ENCODE measurements at regions not wholly inside any gene's neighbourhood (a gene's known extent, or its start where the extent isn't known, plus 50 kb on each side); places are given as distances from the start of the nearest gene placed in this dataset.

DNA sequence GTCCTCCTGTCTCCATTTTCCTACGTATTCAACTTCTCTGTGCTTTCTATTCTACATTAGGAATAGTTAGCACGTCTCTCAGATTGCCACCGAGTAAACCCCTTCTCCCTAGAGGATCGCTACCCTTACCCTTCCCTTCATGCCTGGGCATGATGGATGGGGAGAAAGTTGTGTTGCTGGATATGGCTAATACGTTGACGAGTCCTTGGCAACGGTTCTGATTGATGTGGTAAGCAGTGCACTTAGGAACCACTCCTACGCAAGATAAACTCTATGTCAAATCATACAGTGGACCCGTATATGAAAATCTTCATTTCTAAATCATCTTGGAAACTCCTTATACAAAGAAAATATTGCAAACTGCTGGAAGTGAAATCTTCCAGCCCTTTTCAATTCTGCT is 224.5 kb downstream of the EFNB2 start:
- Histone ChIP-seq H2BK5ac (ENCODE audit: low read depth, low read length, poor library complexity, severe bottlenecking) (no peak overlapping the region), H3K4ac (ENCODE audit: low read depth, low read length) (no peak overlapping the region), H3K4me3 (ENCODE audit: insufficient read depth, low read depth, low read length) (no peak overlapping the region), H3K27ac (ENCODE audit: insufficient read depth, low read length) (no peak overlapping the region), H3K14ac (replicated peaks; ENCODE audit: low read depth, low read length) (no peak overlapping the region; the same call in 1 of the 2 replicates), H3K23ac (ENCODE audit: low read depth, low read length) (no peak overlapping the region), H3K36me3 (ENCODE audit: control insufficient read depth, insufficient read depth, low read length) (no peaks in the 10 kb centered on the region), H3K9me3 (ENCODE audit: control insufficient read depth, insufficient read depth, low read length) (no peaks in the 10 kb centered on the region), H3K56ac (ENCODE audit: extremely low read depth, insufficient read depth, low read length) (no peak overlapping the region), H2BK20ac (ENCODE audit: low read depth, low read length) (no peak overlapping the region), H3K27me3 (ENCODE audit: control insufficient read depth, insufficient read depth, low read length) (no peaks in the 10 kb centered on the region), H3K9me1 (ENCODE audit: insufficient read depth, low read length) (no peaks in the 10 kb centered on the region), H3K4me1 (ENCODE audit: control insufficient read depth, insufficient read depth, low read length) (no peaks in the 10 kb centered on the region), H2BK120ac (ENCODE audit: low read depth, low read length) (no peak overlapping the region), H3K79me1 (ENCODE audit: low read depth in 1 of 2, low read length in 2 of 2) (no peaks in the 10 kb centered on the region), H3K4me2 (ENCODE audit: low read depth, low read length) (no peak overlapping the region), H4K20me1 (ENCODE audit: insufficient read depth, low read length) (no peaks in the 10 kb centered on the region), H3K18ac (ENCODE audit: low read depth, low read length) (no peak overlapping the region), H4K91ac (ENCODE audit: insufficient read depth, low read depth, low read length) (no peak overlapping the region), H4K5ac (ENCODE audit: low read depth, low read length) (no peak overlapping the region), H2AFZ (replicated peaks; ENCODE audit: low read length, poor library complexity) (peak overlapping the region; percentile 67), H2BK15ac (ENCODE audit: low read depth, low read length) (no peak overlapping the region), H3K9ac (ENCODE audit: low read depth, low read length) (no peak overlapping the region), H2AK5ac (ENCODE audit: low read depth, low read length) (no peak overlapping the region; the same call in 1 of the 2 replicates), H4K8ac (ENCODE audit: low read depth in 2 of 2, low read length in 2 of 2) (no peak overlapping the region), H2AK9ac (replicated peaks; ENCODE audit: low read depth, low read length, poor library complexity) (no peak overlapping the region)
- no peak for TF ChIP-seq SMC3 (IDR thresholded peaks at IDR 0.05; ENCODE audit: low read depth, low read length)
- TF ChIP-seq BHLHE40 (IDR thresholded peaks at IDR 0.05; ENCODE audit: low read depth, low read length) = no peak
- no peak for TF ChIP-seq RAD21 (IDR thresholded peaks at IDR 0.05; ENCODE audit: low read length)
- no peak for TF ChIP-seq MAZ (IDR thresholded peaks at IDR 0.05; ENCODE audit: borderline replicate concordance, low read depth, low read length)
- TF ChIP-seq, protein P1, sequence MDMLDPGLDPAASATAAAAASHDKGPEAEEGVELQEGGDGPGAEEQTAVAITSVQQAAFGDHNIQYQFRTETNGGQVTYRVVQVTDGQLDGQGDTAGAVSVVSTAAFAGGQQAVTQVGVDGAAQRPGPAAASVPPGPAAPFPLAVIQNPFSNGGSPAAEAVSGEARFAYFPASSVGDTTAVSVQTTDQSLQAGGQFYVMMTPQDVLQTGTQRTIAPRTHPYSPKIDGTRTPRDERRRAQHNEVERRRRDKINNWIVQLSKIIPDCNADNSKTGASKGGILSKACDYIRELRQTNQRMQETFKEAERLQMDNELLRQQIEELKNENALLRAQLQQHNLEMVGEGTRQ (IDR thresholded peaks at IDR 0.05; ENCODE audit: low read depth, low read length) = no peak
- TF ChIP-seq, protein P2, sequence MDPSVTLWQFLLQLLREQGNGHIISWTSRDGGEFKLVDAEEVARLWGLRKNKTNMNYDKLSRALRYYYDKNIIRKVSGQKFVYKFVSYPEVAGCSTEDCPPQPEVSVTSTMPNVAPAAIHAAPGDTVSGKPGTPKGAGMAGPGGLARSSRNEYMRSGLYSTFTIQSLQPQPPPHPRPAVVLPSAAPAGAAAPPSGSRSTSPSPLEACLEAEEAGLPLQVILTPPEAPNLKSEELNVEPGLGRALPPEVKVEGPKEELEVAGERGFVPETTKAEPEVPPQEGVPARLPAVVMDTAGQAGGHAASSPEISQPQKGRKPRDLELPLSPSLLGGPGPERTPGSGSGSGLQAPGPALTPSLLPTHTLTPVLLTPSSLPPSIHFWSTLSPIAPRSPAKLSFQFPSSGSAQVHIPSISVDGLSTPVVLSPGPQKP (IDR thresholded peaks at IDR 0.05; ENCODE audit: borderline replicate concordance, low read depth, low read length) = no peak
- TF ChIP-seq FOS (IDR thresholded peaks at IDR 0.05; ENCODE audit: low read depth, low read length) = no peak
- TF ChIP-seq CHD1 (IDR thresholded peaks at IDR 0.05; ENCODE audit: low read depth, low read length) = no peak
- TF ChIP-seq MAFK (IDR thresholded peaks at IDR 0.05; ENCODE audit: low read depth, low read length) = no peak
- TF ChIP-seq POLR2A (IDR thresholded peaks at IDR 0.05; ENCODE audit: low read depth, low read length) = no peak
- no peak for TF ChIP-seq MXI1 (IDR thresholded peaks at IDR 0.05; ENCODE audit: borderline replicate concordance, low read depth, low read length)
- TF ChIP-seq NFE2L2 (IDR thresholded peaks at IDR 0.05; ENCODE audit: low read depth, low read length) = no peak
- BruUV-seq (replicated peaks) = no TSS peak
- ChIA-PET POLR2A (ENCODE audit: unreplicated experiment) (no interaction called here), CTCF (no interaction called here)
- intact Hi-C loops (cut with micrococcal nuclease) (loop anchor here (5.0 kb wide), 1 partner anchor 1609 kb away; no protein-coding TSS in a partner anchor), in situ Hi-C loops (cut with MboI; ENCODE audit: low sequenced_read_pairs) (no loop called here), dilution Hi-C loops (cut with HindIII; ENCODE audit: low sequenced_read_pairs, unreplicated experiment) (no loop called here)
- DNase-seq = no peak
- WGBS, 2 experiments (ENCODE audit: extremely low coverage in 2 of 2, insufficient read length in 1 of 2) = 40% methylated on average over 2 of the region's 9 CpGs; no CpG with 5 or more reads in 1 of the 2 experiments
- no peak for ATAC-seq (ENCODE audit: low read depth)

All from IMR-90 (cell line).